ENCODE measurements at regions not wholly inside any gene's neighbourhood (a gene's known extent, or its start where the extent isn't known, plus 50 kb on each side); places are given as distances from the start of the nearest gene placed in this dataset.
A peak's percentile ranks its signal among the peaks of the same experiment; 100 is the strongest.
"Not testable (repeated sequence)": the region's sequence is repeated elsewhere in the genome, so short reads cannot be mapped to it uniquely, and the experiment has no call there.

GRCh38 chr3:67064105-67064504 lies 66.0 kb downstream of the KBTBD8 start:
- no peak for DNase-seq (ENCODE audit: low read depth in 2 of 2)

GRCh38 chr3:67067251-67067650 lies 69.1 kb downstream of the KBTBD8 start:
- no peak for DNase-seq (ENCODE audit: low read depth in 2 of 2)

DNA sequence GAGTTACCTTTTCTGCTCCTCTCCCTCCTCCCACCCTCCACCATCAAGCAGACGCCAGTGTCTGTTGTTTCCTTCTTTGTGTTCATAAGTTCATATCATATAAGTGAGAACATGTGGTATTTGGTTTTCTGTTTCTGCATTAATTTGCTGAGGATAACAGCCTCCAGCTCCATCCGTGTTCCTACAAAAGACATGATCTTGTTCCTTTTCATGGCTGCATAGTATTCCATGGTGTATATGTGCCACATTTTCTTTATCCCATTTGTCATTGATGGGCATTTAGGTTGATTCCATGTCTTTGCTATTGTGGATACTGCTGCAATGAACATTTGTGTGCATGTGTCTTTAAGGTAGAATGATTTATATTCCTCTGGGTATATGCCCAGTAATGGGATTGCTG lies 74.5 kb downstream of the KBTBD8 start:
- DNase-seq (ENCODE audit: low read depth in 2 of 2) = not testable (repeated sequence)

DNA sequence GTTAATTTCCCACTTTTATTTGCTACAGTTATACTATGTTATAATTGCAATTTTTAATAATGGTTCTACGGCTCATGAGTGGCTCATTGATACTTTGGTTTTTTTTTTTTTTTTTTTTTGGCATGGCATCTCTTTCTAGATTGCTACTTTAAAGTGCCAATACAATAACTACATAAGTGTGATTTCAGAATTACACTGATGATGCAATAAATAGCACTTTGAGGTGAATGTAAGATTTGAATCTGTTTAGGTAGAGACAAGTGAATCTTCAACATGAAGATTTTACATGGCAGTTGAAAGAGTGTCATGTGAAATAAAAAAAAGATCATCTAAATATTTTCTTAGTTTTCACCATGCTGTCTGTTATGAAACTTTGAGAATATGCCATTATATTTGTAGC lies 75.7 kb downstream of the KBTBD8 start:
- DNase-seq (ENCODE audit: low read depth in 2 of 2) = no peak

DNA sequence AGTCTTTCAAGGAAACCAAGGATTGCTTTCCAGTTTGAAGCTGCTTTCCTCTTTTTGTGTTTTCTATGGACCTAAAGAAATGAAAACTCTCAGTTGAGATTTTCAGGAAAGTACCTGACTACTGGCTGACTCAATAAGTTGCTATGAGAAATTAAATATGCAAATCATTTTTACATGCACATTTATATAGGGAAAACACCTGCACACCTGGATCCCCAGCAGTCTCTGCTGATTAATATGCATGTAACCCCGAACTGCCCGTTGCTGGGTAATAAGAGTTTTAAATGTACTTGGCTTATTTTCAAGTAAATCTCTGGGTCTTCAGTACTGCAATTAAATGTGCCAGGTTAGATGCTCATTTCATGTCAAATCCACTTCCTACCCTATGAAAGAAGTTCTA lies 77.2 kb downstream of the KBTBD8 start:
- DNase-seq (ENCODE audit: low read depth in 2 of 2) = no peak

- no peak for DNase-seq (ENCODE audit: low read depth in 2 of 2)
These were observed 78.5 kb downstream of the KBTBD8 start for GRCh38 chr3:67076607-67077006.

DNA sequence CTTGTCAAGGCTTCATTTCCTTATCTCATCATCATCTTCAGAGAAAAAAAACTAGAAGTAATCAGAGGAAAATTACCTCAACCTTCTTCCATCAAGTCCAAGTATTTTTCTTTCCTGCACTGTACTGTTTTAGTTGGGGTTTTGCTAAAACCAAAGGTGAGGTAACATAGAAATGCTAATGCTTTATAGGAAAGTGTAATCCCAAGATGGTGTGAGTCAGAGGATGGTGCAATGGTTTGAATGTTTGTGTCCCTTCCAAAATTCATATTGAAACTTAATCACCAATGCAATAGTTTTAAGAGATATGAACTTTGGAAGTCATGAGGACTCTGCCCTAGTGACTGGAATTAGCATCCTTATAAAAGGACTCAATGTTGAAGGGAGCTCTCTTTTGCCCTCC lies 79.5 kb downstream of the KBTBD8 start:
- no peak for DNase-seq (ENCODE audit: low read depth in 2 of 2)

- no peak for DNase-seq (ENCODE audit: low read depth in 2 of 2)
These were observed 84.5 kb downstream of the KBTBD8 start for GRCh38 chr3:67082533-67083024.

- peak in 1 of 2 donors; percentile 7 for DNase-seq (ENCODE audit: low read depth in 2 of 2)
These were observed 85.2 kb downstream of the KBTBD8 start for GRCh38 chr3:67083277-67083676.

GRCh38 chr3:67087788-67088187 lies 89.7 kb downstream of the KBTBD8 start:
- no peak for DNase-seq (ENCODE audit: low read depth in 2 of 2)

- no peak for DNase-seq (ENCODE audit: low read depth in 2 of 2)
These were observed 92.4 kb downstream of the KBTBD8 start for GRCh38 chr3:67090474-67090873.

DNA sequence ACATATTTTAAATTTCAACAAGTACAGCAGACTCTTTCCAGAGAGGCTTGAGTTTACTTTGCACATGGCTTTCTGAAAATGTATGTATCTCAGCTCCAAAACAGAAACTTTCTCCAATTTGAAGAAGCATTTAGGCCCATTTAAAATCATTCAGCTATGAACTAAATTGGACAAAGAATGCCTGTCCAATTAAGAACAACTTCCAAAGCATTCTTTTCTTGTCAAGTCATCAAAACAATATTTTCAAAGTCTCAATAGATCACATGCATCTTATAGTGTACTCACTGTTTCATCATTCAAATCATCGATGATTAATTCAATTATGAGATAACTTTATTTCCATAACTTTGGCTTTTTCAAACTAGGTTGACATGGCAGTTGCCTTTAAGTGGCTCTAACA lies 95.2 kb downstream of the KBTBD8 start:
- DNase-seq (ENCODE audit: low read depth in 2 of 2) = no peak

DNA sequence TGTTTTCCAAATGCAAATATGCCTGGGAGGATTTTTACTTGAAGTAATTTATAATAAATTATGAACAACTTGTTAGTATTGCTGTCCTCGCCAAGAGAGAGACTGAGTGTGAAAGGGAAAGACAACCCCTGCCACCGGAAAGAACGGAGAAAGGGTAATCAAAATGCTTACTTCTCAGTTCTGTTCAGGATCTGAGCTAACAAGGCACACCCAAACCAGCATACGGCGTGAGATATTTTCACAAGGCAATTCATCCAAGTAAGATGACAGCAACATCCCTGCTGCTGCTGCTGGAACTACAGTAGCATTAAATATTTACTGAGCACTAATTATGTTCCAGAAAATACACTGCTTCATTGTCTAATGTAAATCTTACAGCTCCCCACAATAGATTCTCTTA lies 96.1 kb downstream of the KBTBD8 start:
- DNase-seq (ENCODE audit: low read depth in 2 of 2) = no peak

DNA sequence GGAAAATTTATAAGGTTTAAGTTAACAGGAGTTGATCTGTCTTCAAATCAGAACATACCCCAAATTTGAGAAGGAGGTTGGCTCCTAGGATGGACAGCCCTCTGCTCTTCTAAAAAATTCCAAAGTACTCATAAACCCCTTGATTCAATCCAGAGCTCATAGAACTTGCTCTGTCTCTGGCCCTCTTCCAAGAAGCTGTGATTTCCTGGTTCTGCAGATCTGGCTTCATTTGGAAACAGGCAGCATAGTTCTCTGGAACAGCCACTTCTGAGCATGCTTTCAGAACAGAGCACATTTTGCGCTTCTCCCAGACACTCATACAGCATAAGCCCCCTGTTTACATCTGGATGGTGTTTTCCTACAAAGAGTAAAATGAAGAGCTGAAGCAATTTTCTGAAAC lies 96.7 kb downstream of the KBTBD8 start:
- no peak for DNase-seq (ENCODE audit: low read depth in 2 of 2)

DNA sequence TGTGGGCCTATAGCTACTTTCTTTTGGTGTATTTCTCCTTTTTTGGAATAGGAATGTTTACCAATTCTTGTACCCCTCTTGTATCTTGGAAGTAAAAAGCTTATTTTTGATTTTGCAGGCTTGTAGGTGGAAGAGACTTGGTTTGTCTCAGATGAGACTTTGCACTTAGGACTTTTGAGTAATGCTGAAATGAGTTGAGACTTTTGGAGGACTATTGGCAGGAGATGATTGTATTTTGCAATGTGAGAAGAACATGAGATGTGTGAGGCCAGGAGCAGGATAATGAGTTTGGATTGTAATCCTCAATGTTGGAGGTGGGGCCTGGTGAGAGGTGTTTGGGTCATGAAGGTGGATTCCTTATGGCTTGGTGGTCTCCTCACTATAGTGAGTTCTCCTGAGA lies 106.3 kb downstream of the KBTBD8 start:
- no peak for DNase-seq (ENCODE audit: low read depth in 2 of 2)

- DNase-seq (ENCODE audit: low read depth in 2 of 2) = no peak
These were observed 108.8 kb downstream of the KBTBD8 start for GRCh38 chr3:67106874-67107273.

DNA sequence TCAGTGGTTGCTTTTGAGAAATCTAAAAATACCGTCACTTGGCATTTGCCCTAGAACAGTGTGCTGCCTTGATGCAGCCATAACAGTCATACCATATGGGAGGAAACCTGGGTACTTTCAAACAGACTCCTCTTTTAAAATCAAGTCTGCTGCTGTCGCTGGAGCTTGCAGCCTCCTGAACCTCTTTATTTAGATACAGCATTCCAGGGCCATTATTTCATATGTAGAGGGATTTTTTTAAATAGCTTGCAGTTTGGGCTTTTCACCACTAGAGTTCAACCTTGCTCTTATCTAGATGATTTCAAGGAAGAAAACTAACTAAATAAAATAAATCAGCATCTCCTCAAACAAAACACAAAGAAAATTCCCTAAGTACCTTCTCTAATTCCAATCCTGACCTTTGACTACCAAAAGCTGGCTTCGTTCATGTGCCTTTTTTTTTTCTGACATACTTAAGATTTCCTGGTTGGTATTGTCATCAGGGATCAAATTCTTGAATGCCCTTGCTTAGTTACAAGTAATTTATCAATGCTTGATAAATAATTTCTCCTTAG lies 111.6 kb downstream of the KBTBD8 start:
- no peak for DNase-seq (ENCODE audit: low read depth in 2 of 2)

- DNase-seq (ENCODE audit: low read depth in 2 of 2) = peak; percentile 44 to 58
These were observed 115.8 kb downstream of the KBTBD8 start for GRCh38 chr3:67113802-67114407.

- no peak for DNase-seq (ENCODE audit: low read depth in 2 of 2)
These were observed 120.0 kb downstream of the KBTBD8 start for GRCh38 chr3:67118122-67118521.

GRCh38 chr3:67118635-67119034 lies 120.5 kb downstream of the KBTBD8 start:
- no peak for DNase-seq (ENCODE audit: low read depth in 2 of 2)

GRCh38 chr3:67123914-67124313 lies 125.8 kb downstream of the KBTBD8 start:
- DNase-seq (ENCODE audit: low read depth in 2 of 2) = no peak

GRCh38 chr3:67127254-67127653 lies 129.1 kb downstream of the KBTBD8 start:
- DNase-seq (ENCODE audit: low read depth in 2 of 2) = no peak

- DNase-seq (ENCODE audit: low read depth in 2 of 2) = no peak
These were observed 144.3 kb downstream of the KBTBD8 start for GRCh38 chr3:67142432-67142831.

GRCh38 chr3:67145738-67146137 lies 147.6 kb downstream of the KBTBD8 start:
- no peak for DNase-seq (ENCODE audit: low read depth in 2 of 2)

All from stimulated activated CD4-positive, alpha-beta T cell treated with anti-CD3 and anti-CD28 coated beads, Interleukin-1b, Interleukin-23, amount 100 ng/mL, for 1 hour (primary cell).